ENCODE measurements at regions not wholly inside any gene's neighbourhood (a gene's known extent, or its start where the extent isn't known, plus 50 kb on each side); places are given as distances from the start of the nearest gene placed in this dataset.

DNA sequence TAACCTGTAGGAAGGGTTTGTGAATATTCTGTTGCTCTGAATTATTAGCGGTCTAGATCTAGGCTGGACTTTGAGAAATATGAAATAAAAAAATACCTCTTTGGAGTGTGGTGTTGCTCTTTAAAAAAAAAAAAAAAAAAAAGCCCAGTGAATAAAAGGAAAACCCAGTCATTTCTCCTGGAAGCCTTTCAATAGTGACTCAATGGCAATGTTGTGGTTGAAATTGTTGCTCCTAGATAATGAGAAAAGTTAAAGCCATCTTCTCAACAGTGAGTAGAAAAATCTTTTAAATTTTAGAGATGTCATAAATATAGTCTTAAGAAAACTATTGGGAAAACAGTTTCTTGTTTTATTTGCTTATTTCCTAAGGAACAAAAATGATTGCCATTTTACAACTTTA lies 135.3 kb downstream of the RFC3 start:
- no peak for DNase-seq (ENCODE audit: low spot score)

DNA sequence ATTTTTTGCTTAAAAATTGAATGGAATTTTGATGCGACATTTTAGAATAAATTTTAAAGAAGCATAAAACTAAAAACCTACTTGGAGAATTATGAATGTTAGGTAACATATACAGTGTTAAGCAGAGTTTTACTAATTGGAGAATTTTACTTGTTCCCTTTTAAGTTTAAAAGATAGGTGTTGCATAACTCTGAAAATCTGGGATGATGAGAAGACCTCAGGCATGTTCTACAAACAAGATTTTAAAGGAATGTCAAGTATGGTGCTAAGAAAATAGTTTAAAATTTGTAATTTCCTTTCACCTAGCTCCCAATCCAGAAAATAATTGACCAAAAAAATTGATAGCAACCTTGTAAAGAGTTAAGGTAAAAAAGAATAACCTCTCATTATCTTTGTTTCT lies 135.8 kb downstream of the RFC3 start:
- no peak for DNase-seq (ENCODE audit: low spot score)

DNA sequence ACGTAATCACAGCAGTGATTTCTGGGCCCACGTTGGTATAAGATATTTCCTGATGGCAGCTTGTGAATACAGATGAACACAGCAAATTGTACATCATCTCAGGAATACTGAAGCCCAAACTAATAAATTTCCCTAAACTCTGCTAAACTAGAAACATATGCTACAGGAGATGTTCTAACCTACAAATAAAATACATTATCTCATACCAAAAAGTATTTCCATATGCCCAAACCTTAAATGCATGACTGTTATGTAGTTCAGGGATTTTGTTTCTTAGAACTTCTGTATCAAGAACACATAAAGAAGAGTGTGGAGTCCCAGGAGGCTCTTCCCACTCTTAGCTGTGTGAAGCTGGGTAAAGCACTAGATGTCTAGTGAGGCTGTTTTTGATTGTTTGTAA lies 138.4 kb downstream of the RFC3 start:
- no peak for DNase-seq (ENCODE audit: low spot score)

DNA sequence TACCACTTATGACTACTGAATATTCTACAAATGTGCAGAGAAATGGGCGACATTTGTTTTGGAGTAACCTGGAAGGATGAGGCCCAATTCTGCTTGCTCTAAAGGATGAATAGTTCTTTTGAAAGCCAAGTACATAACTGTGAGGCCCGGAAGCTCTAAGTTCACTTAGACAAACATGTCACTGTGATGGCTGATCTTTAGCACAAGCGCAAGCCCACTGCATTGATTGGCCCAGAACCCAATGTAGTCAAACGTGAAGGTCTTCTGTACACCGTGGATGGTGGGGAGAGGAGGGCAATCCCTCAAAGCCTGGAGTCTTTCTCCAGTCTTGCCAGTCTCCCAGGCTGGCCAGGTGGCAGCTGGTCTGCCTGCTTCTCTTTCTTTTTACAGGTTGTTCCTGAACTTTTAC lies 139.6 kb downstream of the RFC3 start:
- DNase-seq (ENCODE audit: low spot score), result no peak

DNA sequence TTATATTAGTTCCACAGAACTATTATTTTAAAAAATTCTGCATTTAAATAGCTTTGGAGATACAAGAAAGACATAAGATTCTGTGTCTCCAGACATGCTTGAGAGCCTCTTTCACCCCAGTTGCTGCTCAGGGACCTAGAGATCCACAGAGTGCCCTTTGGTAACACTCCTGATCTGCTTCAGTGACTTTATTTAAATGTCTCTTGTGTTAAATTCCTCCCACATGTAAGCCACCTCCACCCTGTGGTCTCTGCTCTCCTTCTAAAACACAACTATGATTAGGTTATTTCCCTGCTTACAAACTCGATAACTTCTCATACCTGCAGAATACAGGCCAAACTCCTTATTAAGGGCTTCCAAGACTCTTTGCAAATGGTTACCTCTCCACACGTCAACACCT lies 141.0 kb downstream of the RFC3 start:
- no peak for DNase-seq (ENCODE audit: low spot score)

DNA sequence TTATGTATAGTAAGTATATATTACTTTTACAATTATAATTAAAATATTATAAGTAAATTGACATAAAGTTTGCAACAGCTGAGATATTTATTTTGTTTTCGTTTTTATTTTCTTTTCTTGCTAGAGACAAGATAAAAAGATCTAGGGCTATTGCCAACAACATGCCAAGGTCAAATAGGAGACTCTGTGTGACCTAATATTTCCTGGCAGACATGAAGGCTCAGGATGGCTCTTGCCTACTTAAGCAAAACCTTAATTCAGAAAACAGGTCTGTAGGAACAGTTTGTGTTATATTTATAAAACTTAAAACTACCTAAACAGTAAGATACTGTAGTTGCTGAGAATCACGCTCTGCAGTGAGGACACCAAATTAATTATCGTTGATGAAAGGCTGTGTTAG lies 145.2 kb downstream of the RFC3 start:
- no peak for DNase-seq (ENCODE audit: low spot score)

DNA sequence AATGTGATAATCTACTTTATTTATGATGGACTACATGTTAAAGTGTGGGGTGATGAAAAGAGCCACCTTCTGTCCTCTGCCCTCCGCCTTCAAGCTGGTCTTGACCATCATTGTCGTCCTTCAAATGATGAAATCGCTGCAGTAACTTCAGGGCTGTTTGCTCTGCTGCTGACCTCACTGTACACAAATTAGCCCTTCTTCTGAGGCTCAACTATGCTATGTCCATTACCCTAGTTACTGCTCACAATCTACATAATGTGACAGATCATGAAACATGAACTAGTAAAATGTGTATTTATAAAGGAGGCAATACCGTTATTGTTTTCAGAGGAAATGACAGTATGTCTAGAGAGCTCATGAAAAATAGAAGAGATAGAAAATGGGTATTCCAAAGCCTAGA lies 145.9 kb downstream of the RFC3 start:
- DNase-seq (ENCODE audit: low spot score), result no peak

DNA sequence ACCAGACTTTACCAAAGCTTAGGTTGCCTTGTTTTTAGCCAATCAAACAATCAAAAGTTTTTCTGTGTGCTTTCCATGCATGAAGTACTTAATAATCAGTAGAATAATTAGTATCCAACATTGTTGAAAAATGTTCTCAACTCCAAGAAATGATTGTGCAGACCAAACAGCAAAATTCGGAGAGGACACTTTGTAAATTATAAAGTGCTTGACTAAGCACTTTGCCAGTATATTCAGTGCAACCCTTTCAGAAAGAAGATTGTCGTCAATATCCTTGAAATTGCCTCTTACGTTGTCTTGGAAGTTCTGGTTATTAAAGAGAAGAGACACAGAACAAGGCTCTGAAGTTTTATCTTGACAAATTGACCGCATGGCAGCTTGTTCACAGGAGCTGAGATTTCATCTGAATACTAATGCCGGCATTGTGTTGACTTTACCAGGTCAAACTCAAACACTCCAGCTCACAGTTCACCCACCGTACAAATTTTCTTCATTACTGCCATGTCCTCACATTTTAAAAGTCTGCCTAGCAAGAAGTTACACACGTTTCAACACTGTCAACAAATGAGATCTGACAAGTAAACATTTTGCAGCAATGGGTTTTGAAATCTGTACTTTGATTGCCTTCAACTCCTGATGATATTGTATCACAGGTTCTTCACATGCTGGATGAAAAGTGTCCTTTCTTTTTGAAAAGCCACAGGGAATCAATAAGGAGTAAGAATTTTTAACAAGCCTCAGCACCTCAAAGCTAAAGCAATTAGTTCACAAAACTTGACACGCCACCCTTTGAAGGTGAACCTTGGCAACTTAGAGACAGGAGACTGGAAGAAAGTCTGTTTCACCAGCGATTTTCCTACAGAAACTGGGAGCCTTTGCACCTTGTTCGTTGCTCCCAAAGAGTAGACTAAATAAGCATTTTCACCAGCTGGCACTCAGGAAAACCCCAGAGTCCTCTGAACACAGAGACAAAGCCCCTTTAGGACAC lies 150.9 kb downstream of the RFC3 start:
- no peak for DNase-seq (ENCODE audit: low spot score)

DNA sequence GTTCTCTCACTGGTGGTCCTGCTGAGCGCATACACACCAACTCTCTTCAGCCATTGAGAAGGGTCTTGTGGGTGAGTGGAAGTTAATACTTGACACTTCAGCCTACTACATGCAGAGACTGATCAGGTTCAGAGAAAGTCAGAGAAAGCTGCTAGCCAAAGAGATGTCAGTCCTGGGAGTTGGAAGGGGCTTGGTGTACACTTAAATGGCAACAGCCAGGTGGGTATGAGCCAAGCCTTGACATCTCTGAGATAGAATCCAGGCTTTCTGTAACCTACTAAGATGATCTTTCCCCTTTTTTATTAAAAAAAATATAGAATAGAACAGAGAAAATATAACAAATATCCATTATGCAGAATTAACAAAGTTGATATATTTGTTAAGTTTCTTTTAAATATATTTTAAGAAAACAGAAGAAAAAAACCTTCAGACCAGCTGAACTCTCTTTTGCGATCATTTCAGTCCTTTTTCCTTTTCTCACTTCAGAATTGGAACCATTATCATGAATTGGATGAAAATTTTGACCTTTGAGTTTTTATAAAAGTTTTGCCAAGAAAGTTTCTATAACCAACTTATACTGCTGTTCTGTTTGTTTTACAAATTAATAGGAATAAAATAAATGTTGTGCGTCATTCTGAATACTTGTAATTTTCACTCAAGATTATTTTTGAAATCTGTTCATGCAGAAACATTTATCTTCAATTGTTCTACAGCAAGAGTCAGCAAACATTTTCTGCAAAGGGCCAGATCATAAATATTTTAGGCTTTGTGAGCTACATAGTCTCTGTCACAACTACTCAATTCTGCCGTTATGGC lies 153.0 kb downstream of the RFC3 start:
- no peak for DNase-seq (ENCODE audit: low spot score)

DNA sequence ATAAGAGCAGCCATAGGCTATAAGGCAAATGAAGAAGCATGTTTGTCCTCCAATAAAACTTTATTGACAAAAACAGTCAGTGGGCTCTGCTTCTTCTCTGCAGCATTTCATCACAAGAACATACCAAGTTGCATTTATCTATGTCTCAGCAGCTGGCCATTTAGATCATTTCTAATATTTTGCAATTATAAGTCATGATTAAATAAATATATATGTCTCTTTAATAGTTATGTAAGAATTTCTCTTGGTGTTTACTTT lies 153.5 kb downstream of the RFC3 start:
- DNase-seq (ENCODE audit: low spot score), result no peak

DNA sequence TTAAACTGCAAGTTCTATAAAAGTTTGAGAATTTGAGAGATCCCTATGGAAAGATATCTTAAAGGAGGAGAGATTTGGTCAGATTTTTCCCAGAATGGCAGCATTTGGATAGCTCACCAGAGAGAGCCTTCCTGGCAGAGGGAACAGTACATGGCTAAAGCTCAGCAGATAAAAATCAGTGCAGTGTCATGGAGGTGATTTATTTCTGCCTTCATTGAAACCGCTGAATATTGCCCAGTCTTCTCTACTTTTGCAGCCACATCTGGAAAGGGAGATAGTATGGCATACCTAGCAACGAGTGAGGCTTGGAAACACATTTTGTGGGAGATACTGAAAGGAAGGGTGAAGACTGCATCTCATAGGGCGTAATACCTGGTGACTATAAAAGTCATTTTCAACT lies 155.2 kb downstream of the RFC3 start:
- DNase-seq (ENCODE audit: low spot score), result no peak

DNA sequence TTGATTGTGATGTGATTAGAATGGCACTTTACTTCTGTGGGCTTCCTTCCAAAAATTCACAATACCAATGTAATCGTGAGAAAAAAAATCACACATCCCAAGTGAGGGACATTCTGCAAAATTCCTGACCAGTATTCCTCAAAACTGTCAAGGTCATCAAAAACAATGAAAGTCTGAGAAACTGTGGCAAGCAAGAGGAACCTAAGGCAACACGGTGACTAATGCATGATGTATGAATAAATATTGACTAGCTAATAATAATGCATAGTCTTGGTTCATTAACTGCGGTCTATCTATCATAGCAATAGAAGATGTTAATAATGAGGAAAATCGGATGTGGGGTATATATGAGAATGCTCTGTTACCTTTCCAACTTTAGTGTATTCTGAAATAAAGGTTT lies 159.0 kb downstream of the RFC3 start:
- DNase-seq (ENCODE audit: low spot score), result no peak

DNA sequence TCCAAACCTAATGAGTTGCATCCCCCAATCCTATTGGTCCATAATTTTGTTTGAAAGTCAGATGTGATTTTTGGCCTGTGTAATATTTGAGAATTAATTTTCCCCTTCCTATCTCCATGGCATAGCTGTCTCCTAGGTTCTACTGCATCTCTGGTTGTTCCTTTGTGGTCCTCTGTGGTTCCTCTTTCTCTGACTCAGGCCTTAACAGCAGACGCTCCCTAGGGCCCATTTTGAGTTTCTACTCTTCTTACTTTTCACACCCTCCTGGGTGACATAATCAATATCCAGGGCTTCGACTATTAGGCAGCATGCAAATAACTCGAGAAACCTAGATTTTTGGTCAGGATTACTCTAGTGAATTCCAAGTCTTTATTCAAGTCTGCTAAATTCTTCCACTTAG lies 160.7 kb downstream of the RFC3 start:
- no peak for DNase-seq (ENCODE audit: low spot score)

DNA sequence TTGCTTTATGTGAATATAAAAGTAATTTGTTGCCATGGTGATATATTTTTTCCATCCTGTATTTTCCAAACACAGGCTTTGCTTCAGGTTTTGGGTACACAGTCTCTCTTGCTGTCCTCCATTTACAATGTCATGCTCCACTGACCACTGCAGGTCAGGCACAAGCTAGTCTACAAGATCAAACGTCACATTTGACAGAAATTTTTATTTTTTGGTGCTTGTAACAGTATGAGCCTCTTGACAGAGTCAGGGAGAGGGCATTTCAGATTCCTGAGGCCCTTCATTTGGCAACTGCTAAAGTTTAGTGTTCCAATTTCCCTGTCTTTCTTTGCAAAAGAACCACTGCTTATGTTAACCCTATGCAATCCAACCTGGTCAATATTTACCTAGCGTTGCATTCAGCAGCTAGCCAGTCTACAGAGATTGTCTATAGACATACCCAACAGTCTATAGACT lies 175.0 kb downstream of the RFC3 start:
- no peak for DNase-seq (ENCODE audit: low spot score)

DNA sequence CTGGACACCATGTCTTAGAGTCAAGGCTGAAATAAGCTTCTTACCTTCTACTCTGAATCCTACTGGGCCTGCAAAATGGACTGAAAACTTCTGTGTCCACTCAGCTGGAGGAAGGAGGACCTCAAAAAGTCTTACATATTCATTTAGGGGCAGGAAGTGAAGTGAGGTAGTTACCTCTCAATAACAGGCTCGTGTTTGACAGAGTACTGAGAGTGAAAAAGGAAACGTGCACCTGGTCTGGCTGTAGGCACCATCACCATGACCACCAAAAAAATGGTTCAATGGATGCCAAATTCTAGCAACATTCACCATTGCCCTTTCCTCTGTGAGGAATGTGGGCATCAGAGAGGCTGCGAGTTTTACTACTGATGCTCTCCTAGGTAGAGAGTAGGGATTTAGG lies 176.2 kb downstream of the RFC3 start:
- DNase-seq (ENCODE audit: low spot score), result no peak

DNA sequence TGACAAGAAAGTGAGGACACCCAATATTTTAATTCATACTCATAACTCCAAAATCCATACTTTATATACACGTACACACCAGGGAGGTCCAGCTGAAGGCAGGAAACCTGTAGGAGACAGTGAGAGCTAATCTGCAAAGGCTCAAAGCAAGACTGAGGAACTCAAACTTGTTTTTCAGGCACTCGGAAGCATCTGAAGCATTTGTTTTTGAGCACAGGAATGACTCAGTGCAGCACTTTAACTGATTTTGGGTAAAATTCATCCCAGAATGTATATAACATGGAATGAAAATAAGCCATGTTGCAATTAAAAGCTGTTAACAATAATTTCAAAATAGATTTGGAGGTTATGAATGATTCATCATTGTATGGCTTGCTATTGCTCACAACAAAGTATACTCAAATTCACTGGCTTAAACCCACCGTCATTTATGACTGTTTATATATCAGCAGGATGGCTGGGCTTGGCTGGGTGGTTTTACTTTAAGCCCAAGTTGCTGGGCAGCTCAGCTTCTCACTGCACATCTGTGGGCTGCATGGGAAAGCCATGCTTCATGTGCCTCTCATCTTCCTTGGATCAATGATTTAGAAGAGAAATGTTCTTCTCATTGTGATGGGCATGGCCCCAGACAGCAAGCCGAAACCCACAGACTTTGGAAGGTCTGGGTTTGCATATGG lies 177.0 kb downstream of the RFC3 start:
- no peak for DNase-seq (ENCODE audit: low spot score)

DNA sequence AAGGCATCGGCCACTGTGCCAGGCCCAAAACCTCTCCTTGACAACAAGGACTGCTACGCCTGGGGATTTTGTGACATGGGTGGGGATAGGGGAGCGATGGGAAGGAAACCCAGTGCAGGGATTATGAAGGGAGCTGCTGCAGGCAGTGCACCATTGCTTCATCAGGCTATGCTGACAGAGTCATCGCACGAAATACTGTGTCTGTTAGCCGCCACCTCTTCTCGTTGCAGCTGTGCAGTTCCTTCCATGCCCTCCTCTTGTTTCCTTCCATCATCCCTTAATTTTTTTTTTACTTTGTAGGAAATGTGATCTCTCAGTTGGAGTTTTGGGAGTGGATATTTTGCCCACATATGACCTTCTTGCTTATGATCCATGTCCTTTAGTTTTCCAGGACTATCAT lies 178.7 kb downstream of the RFC3 start:
- DNase-seq (ENCODE audit: low spot score), result no peak

DNA sequence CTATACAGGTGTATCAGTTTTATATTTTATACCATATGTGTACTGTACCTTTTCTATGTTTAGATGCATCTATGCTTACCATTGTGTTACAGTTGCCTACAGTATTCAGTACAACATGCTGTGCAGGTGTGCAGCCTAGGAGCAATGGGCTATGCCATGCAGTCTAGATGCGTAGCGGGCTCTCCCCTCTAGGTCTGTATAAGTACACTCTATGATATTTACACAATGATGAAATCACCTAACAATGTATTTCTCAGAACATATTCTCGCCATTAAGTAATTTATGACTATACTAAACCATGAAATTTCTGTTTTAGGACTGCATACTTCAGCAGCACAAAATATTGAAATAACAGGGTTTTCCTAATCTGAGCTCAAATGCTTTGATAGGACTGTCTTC lies 179.6 kb downstream of the RFC3 start:
- DNase-seq (ENCODE audit: low spot score), result no peak

DNA sequence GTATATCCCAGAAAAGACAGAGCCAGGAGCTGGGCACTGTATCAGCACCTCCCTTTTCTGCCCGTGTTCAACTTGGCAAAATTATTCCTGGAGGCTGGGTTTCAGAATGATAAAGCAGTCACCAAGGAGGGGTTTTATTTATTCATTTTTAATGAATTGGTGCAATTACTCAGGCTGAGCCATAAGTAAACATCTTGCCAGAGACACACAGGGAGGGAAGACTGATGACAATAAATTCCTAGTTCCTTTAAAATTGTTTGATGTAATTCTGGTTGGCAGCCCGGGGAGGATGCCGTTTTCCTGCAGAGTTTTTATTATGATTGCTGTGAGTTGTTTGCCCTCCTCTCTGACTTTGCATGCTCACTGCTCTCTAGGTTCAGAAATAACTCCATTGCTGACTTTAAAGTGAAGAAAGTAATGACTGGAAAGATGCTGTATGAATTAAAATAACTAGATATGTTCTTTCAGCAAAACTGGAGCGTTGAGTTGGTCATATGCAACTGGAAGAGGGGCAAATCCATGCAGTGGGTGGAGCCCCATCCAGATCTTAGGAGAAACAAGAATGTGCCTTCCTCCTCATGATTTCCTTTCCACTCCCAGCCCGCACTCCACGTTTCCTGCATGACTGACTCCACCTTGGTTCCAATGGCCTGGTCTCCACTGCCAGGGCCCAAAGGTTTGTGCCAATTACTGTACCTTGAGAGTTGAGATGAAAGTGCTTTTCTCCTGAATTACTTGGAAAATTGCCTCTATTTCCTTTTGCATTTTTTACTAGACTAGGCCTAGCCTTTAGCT lies 182.1 kb downstream of the RFC3 start:
- no peak for DNase-seq (ENCODE audit: low spot score)

DNA sequence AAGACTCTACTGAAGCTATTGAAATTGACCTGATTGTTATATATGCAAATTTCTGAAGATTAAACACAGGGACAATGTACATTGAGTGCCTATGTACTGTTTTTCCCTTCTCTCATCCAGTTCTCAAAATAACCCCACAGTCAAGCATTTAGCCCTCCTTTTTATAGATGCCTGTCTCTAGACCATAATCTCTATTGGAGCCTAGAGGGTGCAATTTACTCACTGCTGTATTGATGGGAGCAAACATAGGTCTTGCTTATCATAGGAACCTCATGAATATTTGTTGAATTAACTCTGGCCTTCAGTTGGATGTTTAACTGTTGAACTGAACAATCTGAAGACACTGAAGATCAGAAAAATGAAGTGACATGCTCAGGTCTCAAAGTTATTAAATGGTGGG lies 183.0 kb downstream of the RFC3 start:
- no peak for DNase-seq (ENCODE audit: low spot score)

DNA sequence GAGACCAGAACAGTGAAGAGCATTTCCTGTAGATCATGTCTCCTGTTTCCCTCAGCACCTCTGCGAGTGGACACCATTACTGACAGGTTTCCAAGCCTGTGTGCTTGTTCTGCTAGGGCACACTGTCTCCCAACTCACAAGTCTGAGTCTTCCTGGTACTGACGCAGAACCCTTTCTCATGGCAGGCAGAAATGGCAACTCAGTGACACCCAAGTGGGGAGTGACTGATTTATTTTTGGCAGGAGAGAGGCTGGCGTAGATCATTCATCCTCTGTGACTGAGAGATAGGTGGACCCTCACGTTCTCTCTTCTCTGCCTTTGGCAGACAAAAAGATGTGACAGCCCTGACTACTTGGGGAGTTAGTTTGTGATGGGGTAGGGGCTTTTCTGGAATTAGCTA lies 183.4 kb downstream of the RFC3 start:
- DNase-seq (ENCODE audit: low spot score), result no peak

DNA sequence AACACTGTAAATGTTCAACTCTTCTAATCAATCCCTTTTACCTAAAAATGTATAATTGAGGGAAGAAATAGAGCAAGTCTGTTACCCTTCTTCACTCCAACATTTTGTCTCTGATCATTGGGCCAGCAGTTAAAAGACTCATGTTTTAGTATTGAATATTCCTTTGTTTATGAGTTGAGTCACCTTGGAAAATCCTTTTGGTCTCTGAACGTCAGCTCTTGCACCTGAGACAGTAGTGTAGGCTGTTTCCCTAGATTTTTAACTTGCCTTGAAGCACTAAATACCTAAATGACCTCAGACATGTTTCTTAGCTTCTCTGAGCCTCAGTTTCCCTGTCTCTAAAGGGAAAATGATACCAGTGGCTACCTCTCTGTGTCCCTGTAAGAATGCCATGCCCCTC lies 184.2 kb downstream of the RFC3 start:
- no peak for DNase-seq (ENCODE audit: low spot score)

Measured in left forelimb (tissue), 1 donor.